Gastroesophageal sphincter (tissue), 4 donors: ENCODE measurements at regions not wholly inside any gene's neighbourhood (a gene's known extent, or its start where the extent isn't known, plus 50 kb on each side); places are given as distances from the start of the nearest gene placed in this dataset.

ENCODE experiments used
- ATAC-seq: fragments of 150-250 bp; one replicate; pipeline ENCODE4 v1.9.1; 2016; ENCODE audit warnings: mild to moderate bottlenecking, moderate library complexity
- H3K27ac ChIP-seq, 4 donors: fragments of 200-600 bp; sonication (generic) in 3 of 4; 1 replicate in 3 of 4; 2 replicates in 1 of 4; pipeline ENCODE4 v1.5.1; 2016 to 2019
- H3K27me3 ChIP-seq: fragments of 200-600 bp; sonication (generic); one replicate; pipeline ENCODE4 v1.5.1; 2019
- H3K36me3 ChIP-seq, 2 donors: fragments of 200-600 bp; sonication (generic); one replicate each; pipeline ENCODE4 v1.5.1; 2019; ENCODE audit warnings: control low read depth in 1 of 2
- H3K4me1 ChIP-seq, 3 donors: fragments of 200-600 bp; sonication (generic); 1 replicate in 2 of 3; 2 replicates in 1 of 3; pipeline ENCODE4 v1.5.1; 2016 to 2019; ENCODE audit warnings: control low read depth in 2 of 3
- H3K4me3 ChIP-seq, 2 donors: fragments of 200-600 bp; sonication (generic); one replicate each; pipeline ENCODE4 v1.5.1; 2019; ENCODE audit warnings: mild to moderate bottlenecking in 1 of 2, moderate library complexity in 1 of 2
- H3K9me3 ChIP-seq, 3 donors: fragments of 200-600 bp; sonication (generic); one replicate each; pipeline ENCODE4 v1.5.1; 2017 to 2019; ENCODE audit warnings: control low read depth in 2 of 3
- EP300 ChIP-seq: sonication (generic); formaldehyde crosslinking; IDR thresholded peaks from one replicate; pipeline ENCODE4 v1.6.1; 2017; ENCODE audit warnings: antibody characterized with exemption, mild to moderate bottlenecking
- POLR2A ChIP-seq, 2 donors: fragments of 450-650 bp; IDR thresholded peaks; one replicate each; pipeline ENCODE4 v1.6.1; 2017; ENCODE audit warnings: antibody characterized with exemption in 2 of 2, mild to moderate bottlenecking in 2 of 2, moderate library complexity in 1 of 2
- POLR2AphosphoS5 ChIP-seq: sonication (generic); formaldehyde crosslinking; IDR thresholded peaks from one replicate; pipeline ENCODE4 v1.6.1; 2017; ENCODE audit warnings: antibody characterized with exemption
- WGBS, 2 donors: methylation state at CpG; one replicate each; pipeline ENCODE4 v1.1.5; 2018; ENCODE audit warnings: low coverage in 1 of 2; 5-methylcytosine and 5-hydroxymethylcytosine counted together
- TF ChIP-seq, protein P1 (sequence below), 4 experiments: fragments of 200-600 bp in 2 of 4; fragments of 450-650 bp in 2 of 4; sonication (generic) in 1 of 4; IDR thresholded peaks; one replicate each; pipeline ENCODE4 v1.5.1; 2017 to 2019; ENCODE audit warnings: antibody characterized with exemption in 4 of 4, mild to moderate bottlenecking in 2 of 4, moderate library complexity in 2 of 4

DNA sequence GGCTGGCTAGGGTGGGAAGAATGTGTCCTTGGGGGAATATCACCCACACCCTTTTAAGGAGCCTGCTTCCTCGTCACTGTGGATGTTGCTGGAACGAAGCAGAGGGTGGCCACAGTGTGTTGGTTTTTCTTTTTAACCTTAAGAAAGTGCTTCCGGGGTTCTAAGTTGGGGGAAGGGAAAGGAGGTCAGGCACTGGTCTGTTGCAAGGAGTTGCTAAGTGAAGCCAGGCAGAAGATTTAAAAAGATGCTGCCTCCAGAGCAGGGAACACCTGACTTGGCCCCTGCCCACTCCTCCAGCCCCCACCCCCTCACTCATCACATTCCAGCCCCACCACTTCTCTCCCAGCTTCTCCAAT lies 213.1 kb downstream of the EMX2 start:
- no peak for ATAC-seq
- TF ChIP-seq POLR2A (IDR thresholded peaks at IDR 0.05) (no peak), EP300 (no peak), POLR2AphosphoS5 (no peak)
- TF ChIP-seq, protein P1, sequence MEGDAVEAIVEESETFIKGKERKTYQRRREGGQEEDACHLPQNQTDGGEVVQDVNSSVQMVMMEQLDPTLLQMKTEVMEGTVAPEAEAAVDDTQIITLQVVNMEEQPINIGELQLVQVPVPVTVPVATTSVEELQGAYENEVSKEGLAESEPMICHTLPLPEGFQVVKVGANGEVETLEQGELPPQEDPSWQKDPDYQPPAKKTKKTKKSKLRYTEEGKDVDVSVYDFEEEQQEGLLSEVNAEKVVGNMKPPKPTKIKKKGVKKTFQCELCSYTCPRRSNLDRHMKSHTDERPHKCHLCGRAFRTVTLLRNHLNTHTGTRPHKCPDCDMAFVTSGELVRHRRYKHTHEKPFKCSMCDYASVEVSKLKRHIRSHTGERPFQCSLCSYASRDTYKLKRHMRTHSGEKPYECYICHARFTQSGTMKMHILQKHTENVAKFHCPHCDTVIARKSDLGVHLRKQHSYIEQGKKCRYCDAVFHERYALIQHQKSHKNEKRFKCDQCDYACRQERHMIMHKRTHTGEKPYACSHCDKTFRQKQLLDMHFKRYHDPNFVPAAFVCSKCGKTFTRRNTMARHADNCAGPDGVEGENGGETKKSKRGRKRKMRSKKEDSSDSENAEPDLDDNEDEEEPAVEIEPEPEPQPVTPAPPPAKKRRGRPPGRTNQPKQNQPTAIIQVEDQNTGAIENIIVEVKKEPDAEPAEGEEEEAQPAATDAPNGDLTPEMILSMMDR (IDR thresholded peaks at IDR 0.05), result no peak
- Histone ChIP-seq H3K36me3 (no peaks in the 10 kb centered on the region), H3K27me3 (peaks cover 14% of the 10 kb centered on the region), H3K4me3 (no peak overlapping the region), H3K27ac (no peak overlapping the region), H3K9me3 (no peaks in the 10 kb centered on the region), H3K4me1 (no peaks in the 10 kb centered on the region)
- WGBS, 2 donors, result 31% methylated on average over 2 of the region's 3 CpGs; no CpG with 5 or more reads in 1 of the 2 donors

DNA sequence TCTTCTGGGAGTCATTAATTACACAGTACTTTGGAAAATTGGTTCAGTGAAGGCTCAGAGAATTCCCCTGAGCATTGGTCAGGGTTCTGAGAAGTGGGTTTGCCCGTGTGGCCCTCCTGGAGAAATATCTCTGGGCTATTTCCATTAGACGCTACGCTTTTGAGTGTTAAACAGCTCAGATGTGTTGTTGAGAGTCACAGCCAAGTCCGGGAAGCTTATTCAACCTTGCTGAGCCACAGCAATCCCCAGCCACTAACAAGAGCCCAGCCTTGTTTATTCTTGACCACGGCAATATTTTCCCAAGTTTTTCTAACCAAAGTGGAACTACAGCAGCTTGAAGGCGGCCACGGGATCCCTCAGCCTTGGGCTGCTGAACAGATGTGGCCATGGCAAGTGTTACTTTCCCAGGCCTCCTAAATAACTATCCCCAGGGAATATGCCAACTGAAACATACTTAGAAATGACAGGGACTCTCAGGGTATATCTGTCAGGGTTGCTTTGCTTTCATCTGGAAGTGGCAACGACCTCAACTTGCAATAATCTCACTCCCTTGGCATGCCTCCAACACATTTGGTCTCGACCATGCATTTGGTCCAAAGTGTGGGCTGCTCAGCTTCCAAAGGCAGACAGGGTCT lies 214.7 kb downstream of the EMX2 start:
- peaks cover 25% of the 10 kb centered on the region for H3K27me3 ChIP-seq
- no peak overlapping the region for H3K4me3 ChIP-seq
- H3K9me3 ChIP-seq, result no peaks in the 10 kb centered on the region
- no peak overlapping the region for H3K27ac ChIP-seq
- H3K4me1 ChIP-seq, result no peaks in the 10 kb centered on the region
- no peak for ATAC-seq
- WGBS, 2 donors, result 41 to 69% methylated on average over 2 to 7 of the region's 9 CpGs
- no peaks in the 10 kb centered on the region for H3K36me3 ChIP-seq
- TF ChIP-seq EP300 (no peak), POLR2AphosphoS5 (no peak), POLR2A (IDR thresholded peaks at IDR 0.05) (no peak)
- TF ChIP-seq, protein P1 (IDR thresholded peaks at IDR 0.05), result no peak

DNA sequence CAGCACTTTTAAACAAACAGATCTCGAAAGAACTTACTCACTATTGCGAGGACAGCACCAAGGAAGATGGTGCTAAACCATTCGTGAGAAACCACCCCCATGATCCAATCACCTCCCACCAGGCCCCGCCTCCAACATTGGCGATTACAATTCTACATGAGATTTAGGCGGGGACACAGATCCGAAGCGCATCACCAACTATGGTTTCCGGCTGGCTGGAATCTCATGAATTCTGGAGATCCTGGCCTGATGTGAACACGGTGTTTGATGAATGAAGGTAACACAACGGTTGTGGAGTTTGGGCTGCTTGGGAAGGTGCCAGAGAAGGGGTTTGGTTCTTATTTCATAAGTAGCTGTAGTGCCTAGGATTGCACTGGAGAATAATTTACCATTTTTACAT lies 216.7 kb downstream of the EMX2 start:
- no peak overlapping the region for H3K27ac ChIP-seq
- H3K36me3 ChIP-seq, result no peaks in the 10 kb centered on the region
- H3K9me3 ChIP-seq, result no peaks in the 10 kb centered on the region
- WGBS, 2 donors, result 73 to 89% methylated on average over 2 to 9 of the region's 11 CpGs
- TF ChIP-seq POLR2AphosphoS5 (no peak), EP300 (no peak), POLR2A (IDR thresholded peaks at IDR 0.05) (no peak)
- TF ChIP-seq, protein P1 (IDR thresholded peaks at IDR 0.05), result no peak
- ATAC-seq, result no peak
- no peaks in the 10 kb centered on the region for H3K4me1 ChIP-seq
- peaks cover 33% of the 10 kb centered on the region for H3K27me3 ChIP-seq
- no peak overlapping the region for H3K4me3 ChIP-seq

DNA sequence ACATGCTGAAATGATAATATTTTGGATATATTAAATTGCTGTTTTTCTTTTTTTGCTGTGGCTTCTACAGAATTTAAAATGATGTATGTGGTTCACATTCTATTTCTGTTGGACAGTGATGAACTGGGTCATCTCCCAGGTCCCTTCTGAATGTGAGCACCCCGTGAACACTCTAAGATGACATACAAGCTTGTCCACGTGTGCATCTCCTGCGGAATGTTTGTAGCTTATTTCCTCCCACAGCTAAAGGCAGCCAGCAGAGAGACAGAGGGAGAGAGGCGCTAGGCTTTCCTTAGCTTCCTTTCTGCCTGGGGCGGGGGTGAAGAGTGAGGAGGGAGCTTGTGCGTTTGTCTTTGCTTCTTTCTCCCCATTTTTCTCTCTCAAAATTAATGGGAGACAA lies 219.1 kb downstream of the EMX2 start:
- 49% methylated on average over 6 of the region's 6 CpGs; no CpG with 5 or more reads in 1 of the 2 donors for WGBS, 2 donors

More for the DNA sequence above, 219.1 kb downstream of the EMX2 start:
- Histone ChIP-seq H3K4me3 (no peak overlapping the region), H3K9me3 (no peaks in the 10 kb centered on the region), H3K27ac (no peak overlapping the region), H3K36me3 (no peaks in the 10 kb centered on the region), H3K4me1 (no peaks in the 10 kb centered on the region), H3K27me3 (peaks cover 33% of the 10 kb centered on the region)
- no peak for ATAC-seq
- TF ChIP-seq, protein P1 (IDR thresholded peaks at IDR 0.05), result no peak
- no peak for TF ChIP-seq POLR2AphosphoS5
- TF ChIP-seq POLR2A (IDR thresholded peaks at IDR 0.05), result no peak
- no peak for TF ChIP-seq EP300
